IPS DF 6.9 (cell line): ENCODE measurements at regions not wholly inside any gene's neighbourhood (a gene's known extent, or its start where the extent isn't known, plus 50 kb on each side); places are given as distances from the start of the nearest gene placed in this dataset.
"Not testable (repeated sequence)": the region's sequence is repeated elsewhere in the genome, so short reads cannot be mapped to it uniquely, and the experiment has no call there.

Experiments
- DNase-seq: peaks from one replicate; pipeline ENCODE4 v3.0.0-alpha.2; 2013; ENCODE audit warnings: low read depth, low spot score
- H3K27ac ChIP-seq: one replicate; pipeline ENCODE4 v1.5.1; 2013; ENCODE audit warnings: low read length, control low read depth
- H3K27me3 ChIP-seq: 2 replicates; pipeline ENCODE4 v1.6.1; 2013; ENCODE audit warnings: mild to moderate bottlenecking, low read length; ENCODE audit not compliant: control insufficient read depth, insufficient read depth
- H3K36me3 ChIP-seq: 2 replicates; pipeline ENCODE4 v1.6.1; 2013; ENCODE audit warnings: low read length; ENCODE audit not compliant: control insufficient read depth, insufficient read depth
- H3K4me1 ChIP-seq: 2 replicates; pipeline ENCODE4 v1.6.1; 2013; ENCODE audit warnings: low read length; ENCODE audit not compliant: control insufficient read depth, insufficient read depth
- H3K4me3 ChIP-seq: 2 replicates; pipeline ENCODE4 v1.5.1; 2013; ENCODE audit warnings: mild to moderate bottlenecking, low read length
- H3K9me3 ChIP-seq: 2 replicates; pipeline ENCODE4 v1.6.1; 2013; ENCODE audit warnings: low read length, inconsistent platforms; ENCODE audit not compliant: control insufficient read depth, insufficient read depth
- WGBS: extraction: QIAGEN DNeasy Blood & Tissue Kit; methylation state at CpG from one replicate; pipeline ENCODE4 v1.1.7; 2013; ENCODE audit warnings: mixed read lengths, missing lambda C conversion rate; ENCODE audit not compliant: insufficient read length, insufficient coverage; 5-methylcytosine and 5-hydroxymethylcytosine counted together

- DNase-seq, result no peak
- Histone ChIP-seq H3K27me3 (no peaks in the 10 kb centered on the region), H3K4me3 (no peak overlapping the region), H3K36me3 (no peaks in the 10 kb centered on the region), H3K9me3 (no peaks in the 10 kb centered on the region; the same call in 1 of the 2 replicates), H3K27ac (no peak overlapping the region), H3K4me1 (no peaks in the 10 kb centered on the region)
- WGBS, result no CpG with 5 or more reads among the region's 13 CpGs
These were observed 339.8 kb upstream of the FRG1 start for GRCh38 chr4:189600718-189601435.

- H3K9me3 ChIP-seq, H3K36me3 ChIP-seq, H3K4me1 ChIP-seq, H3K4me3 ChIP-seq, DNase-seq, H3K27me3 ChIP-seq, H3K27ac ChIP-seq: not testable (repeated sequence)
- WGBS, result no CpG with 5 or more reads among the region's 3 CpGs
These were observed 337.8 kb upstream of the FRG1 start for GRCh38 chr4:189602827-189603226.

GRCh38 chr4:189610571-189610970, 330.1 kb upstream of the FRG1 start:
- not testable (repeated sequence) for H3K4me3 ChIP-seq

GRCh38 chr4:189613207-189613606, 327.5 kb upstream of the FRG1 start:
- no peak overlapping the region for H3K27ac ChIP-seq
- WGBS, result no CpG with 5 or more reads among the region's 4 CpGs
- no peaks in the 10 kb centered on the region for H3K27me3 ChIP-seq
- no peak for DNase-seq
- H3K4me3 ChIP-seq, result no peak overlapping the region
- no peaks in the 10 kb centered on the region for H3K36me3 ChIP-seq
- H3K4me1 ChIP-seq, result no peaks in the 10 kb centered on the region
- H3K9me3 ChIP-seq, result peaks cover 3% of the 10 kb centered on the region; the same call in 1 of the 2 replicates

More at GRCh38 chr4:189610571-189610970, 330.1 kb upstream of the FRG1 start:
- not testable (repeated sequence) for H3K27ac ChIP-seq, H3K27me3 ChIP-seq, DNase-seq, H3K36me3 ChIP-seq, H3K4me1 ChIP-seq, H3K9me3 ChIP-seq
- no CpG with 5 or more reads among the region's 4 CpGs for WGBS

- WGBS, result no CpG with 5 or more reads among the region's 22 CpGs
- no peak overlapping the region for H3K27ac ChIP-seq
- DNase-seq, result no peak
- H3K36me3 ChIP-seq, result no peaks in the 10 kb centered on the region
- H3K27me3 ChIP-seq, result no peaks in the 10 kb centered on the region
- no peaks in the 10 kb centered on the region for H3K4me1 ChIP-seq
- peaks cover 3% of the 10 kb centered on the region; the same call in 1 of the 2 replicates for H3K9me3 ChIP-seq
- H3K4me3 ChIP-seq, result no peak overlapping the region
These were observed 325.4 kb upstream of the FRG1 start for GRCh38 chr4:189615217-189615663.

GRCh38 chr4:189617741-189618140, 322.9 kb upstream of the FRG1 start:
- H3K4me3 ChIP-seq, H3K36me3 ChIP-seq, H3K9me3 ChIP-seq, H3K27me3 ChIP-seq, H3K4me1 ChIP-seq, DNase-seq, H3K27ac ChIP-seq: not testable (repeated sequence)
- WGBS, result no CpG with 5 or more reads among the region's 5 CpGs

GRCh38 chr4:189619441-189620250, 321.0 kb upstream of the FRG1 start:
- H3K36me3 ChIP-seq, H3K27me3 ChIP-seq, H3K27ac ChIP-seq, H3K4me1 ChIP-seq, H3K9me3 ChIP-seq, DNase-seq, H3K4me3 ChIP-seq: not testable (repeated sequence)
- no CpG with 5 or more reads among the region's 8 CpGs for WGBS

- H3K27ac ChIP-seq, H3K36me3 ChIP-seq, H3K27me3 ChIP-seq, H3K9me3 ChIP-seq, H3K4me3 ChIP-seq, H3K4me1 ChIP-seq, DNase-seq: not testable (repeated sequence)
- WGBS, result no CpG with 5 or more reads among the region's 3 CpGs
These were observed 318.1 kb upstream of the FRG1 start for GRCh38 chr4:189622574-189622973.

GRCh38 chr4:189627041-189627440, 313.6 kb upstream of the FRG1 start:
- not testable (repeated sequence) for H3K27ac ChIP-seq, DNase-seq, H3K4me3 ChIP-seq, H3K36me3 ChIP-seq, H3K4me1 ChIP-seq, H3K27me3 ChIP-seq, H3K9me3 ChIP-seq
- whole genome bisulfite sequencing, result no CpG with 5 or more reads among the region's 1 CpG

GRCh38 chr4:189629733-189630132, 310.9 kb upstream of the FRG1 start:
- not testable (repeated sequence) for H3K9me3 ChIP-seq, H3K36me3 ChIP-seq, H3K27ac ChIP-seq, H3K27me3 ChIP-seq, DNase-seq, H3K4me1 ChIP-seq, H3K4me3 ChIP-seq
- WGBS, result no CpG with 5 or more reads among the region's 3 CpGs
